ENCODE measurements at regions not wholly inside any gene's neighbourhood (a gene's known extent, or its start where the extent isn't known, plus 50 kb on each side); places are given as distances from the start of the nearest gene placed in this dataset.
"Not testable (repeated sequence)": the region's sequence is repeated elsewhere in the genome, so short reads cannot be mapped to it uniquely, and the experiment has no call there.

DNA sequence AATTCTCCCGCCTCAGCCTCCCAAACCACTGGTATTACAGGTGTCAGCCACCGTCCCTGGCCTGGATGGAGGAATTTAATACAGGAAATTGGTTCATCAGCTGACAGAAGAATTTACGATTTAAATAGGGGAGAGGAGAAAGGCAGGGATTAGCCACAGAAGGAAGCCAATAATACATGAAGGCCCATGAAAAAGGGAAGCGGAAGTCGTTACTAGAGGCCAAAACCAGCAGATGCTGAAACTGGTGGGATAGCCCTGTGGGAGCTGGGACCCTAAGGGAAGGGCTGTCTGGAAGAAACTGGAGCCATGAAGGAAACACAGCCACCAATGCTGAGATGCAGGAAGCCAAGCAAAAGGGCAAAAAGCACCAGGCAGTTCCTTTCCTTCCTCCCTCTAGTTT is 163.7 kb upstream of the RMP24 start:
- DNase-seq = peak in 1 of 3 donors; percentile 4
- WGBS (ENCODE audit: insufficient coverage) = 25% methylated on average over 4 of the region's 5 CpGs
- H3K27me3 ChIP-seq (replicated peaks in 2 of 5; ENCODE audit: control insufficient read depth in 4 of 5, insufficient read depth in 5 of 5, low read length in 4 of 5) = no peaks in the 10 kb centered on the region
- ChIA-PET CTCF (no interaction called here), POLR2A (no interaction called here)
- no peak overlapping the region for H3K27ac ChIP-seq (ENCODE audit: insufficient read depth in 1 of 2, low read depth in 1 of 2, low read length in 2 of 2, poor library complexity in 1 of 2, severe bottlenecking in 2 of 2)
- H3K36me3 ChIP-seq (ENCODE audit: control insufficient read depth in 4 of 4, insufficient read depth in 4 of 4, low read length in 3 of 4) = no peaks in the 10 kb centered on the region
- H3K9me3 ChIP-seq (ENCODE audit: control extremely low read depth in 1 of 5, control insufficient read depth in 4 of 5, insufficient read depth in 2 of 5, low read depth in 1 of 5, low read length in 4 of 5) = no peaks in the 10 kb centered on the region
- H3K4me3 ChIP-seq (ENCODE audit: control insufficient read depth in 1 of 7, extremely low read depth in 1 of 7, insufficient read depth in 4 of 7, low read depth in 2 of 7, low read length in 6 of 7) = no peak overlapping the region
- peaks cover 6 to 20% (median 9%) of the 10 kb centered on the region in 4 experiments for H3K4me1 ChIP-seq (ENCODE audit: control extremely low read depth in 1 of 4, control insufficient read depth in 4 of 4, insufficient read depth in 4 of 4, low read length in 3 of 4)

- no peaks in the 10 kb centered on the region for H3K36me3 ChIP-seq (ENCODE audit: control insufficient read depth in 4 of 4, insufficient read depth in 4 of 4, low read length in 3 of 4)
- H3K27ac ChIP-seq (ENCODE audit: insufficient read depth in 1 of 2, low read depth in 1 of 2, low read length in 2 of 2, poor library complexity in 1 of 2, severe bottlenecking in 2 of 2) = no peak overlapping the region
- peaks cover 6 to 20% (median 9%) of the 10 kb centered on the region in 4 experiments for H3K4me1 ChIP-seq (ENCODE audit: control extremely low read depth in 1 of 4, control insufficient read depth in 4 of 4, insufficient read depth in 4 of 4, low read length in 3 of 4)
- H3K27me3 ChIP-seq (replicated peaks in 2 of 5; ENCODE audit: control insufficient read depth in 4 of 5, insufficient read depth in 5 of 5, low read length in 4 of 5) = no peaks in the 10 kb centered on the region
- DNase-seq = no peak
- ChIA-PET POLR2A (interaction anchor here (0.7 kb wide), 1 partner anchor 510 kb away, joined by 4 read pairs; no protein-coding TSS in a partner anchor), CTCF (no interaction called here)
- 92% methylated on average over 2 of the region's 2 CpGs for WGBS (ENCODE audit: insufficient coverage)
- H3K4me3 ChIP-seq (ENCODE audit: control insufficient read depth in 1 of 7, extremely low read depth in 1 of 7, insufficient read depth in 4 of 7, low read depth in 2 of 7, low read length in 6 of 7) = no peak overlapping the region
- no peaks in the 10 kb centered on the region for H3K9me3 ChIP-seq (ENCODE audit: control extremely low read depth in 1 of 5, control insufficient read depth in 4 of 5, insufficient read depth in 2 of 5, low read depth in 1 of 5, low read length in 4 of 5)
These were observed 162.0 kb upstream of the RMP24 start for GRCh38 chr18:35810520-35810919.

GRCh38 chr18:35811896-35812295 is 160.6 kb upstream of the RMP24 start:
- ChIA-PET POLR2A (no interaction called here), CTCF (no interaction called here)
- H3K4me1 ChIP-seq (ENCODE audit: control extremely low read depth in 1 of 4, control insufficient read depth in 4 of 4, insufficient read depth in 4 of 4, low read length in 3 of 4) = peaks cover 6 to 20% (median 9%) of the 10 kb centered on the region in 4 experiments
- no peaks in the 10 kb centered on the region for H3K36me3 ChIP-seq (ENCODE audit: control insufficient read depth in 4 of 4, insufficient read depth in 4 of 4, low read length in 3 of 4)
- H3K9me3 ChIP-seq (ENCODE audit: control extremely low read depth in 1 of 5, control insufficient read depth in 4 of 5, insufficient read depth in 2 of 5, low read depth in 1 of 5, low read length in 4 of 5) = no peaks in the 10 kb centered on the region
- peak in 2 of 3 donors; percentile 6 to 10 for DNase-seq
- no peak overlapping the region for H3K27ac ChIP-seq (ENCODE audit: insufficient read depth in 1 of 2, low read depth in 1 of 2, low read length in 2 of 2, poor library complexity in 1 of 2, severe bottlenecking in 2 of 2)
- WGBS (ENCODE audit: insufficient coverage) = 81% methylated on average over 3 of the region's 3 CpGs
- H3K27me3 ChIP-seq (replicated peaks in 2 of 5; ENCODE audit: control insufficient read depth in 4 of 5, insufficient read depth in 5 of 5, low read length in 4 of 5) = no peaks in the 10 kb centered on the region
- no peak overlapping the region for H3K4me3 ChIP-seq (ENCODE audit: control insufficient read depth in 1 of 7, extremely low read depth in 1 of 7, insufficient read depth in 4 of 7, low read depth in 2 of 7, low read length in 6 of 7)

DNA sequence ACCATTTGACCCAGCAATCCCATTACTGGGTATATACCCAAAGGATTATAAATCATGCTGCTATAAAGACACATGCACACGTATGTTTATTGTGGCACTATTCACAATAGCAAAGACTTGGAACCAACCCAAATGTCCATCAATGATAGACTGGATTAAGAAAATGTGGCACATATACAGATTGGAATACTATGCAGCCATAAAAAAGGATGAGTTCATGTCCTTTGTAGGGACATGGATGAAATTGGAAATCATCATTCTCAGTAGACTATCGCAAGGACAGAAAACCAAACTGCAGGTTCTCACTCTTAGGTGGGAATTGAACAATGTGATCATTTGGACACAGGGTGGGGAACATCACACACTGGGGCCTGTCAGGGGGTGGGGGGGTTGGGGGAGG is 157.5 kb upstream of the RMP24 start:
- CTCF ChIA-PET; H3K27me3 ChIP-seq (replicated peaks in 2 of 5; ENCODE audit: control insufficient read depth in 4 of 5, insufficient read depth in 5 of 5, low read length in 4 of 5); H3K9me3 ChIP-seq (ENCODE audit: control extremely low read depth in 1 of 5, control insufficient read depth in 4 of 5, insufficient read depth in 2 of 5, low read depth in 1 of 5, low read length in 4 of 5); POLR2A ChIA-PET; H3K4me3 ChIP-seq (ENCODE audit: control insufficient read depth in 1 of 7, extremely low read depth in 1 of 7, insufficient read depth in 4 of 7, low read depth in 2 of 7, low read length in 6 of 7); DNase-seq; H3K4me1 ChIP-seq (ENCODE audit: control extremely low read depth in 1 of 4, control insufficient read depth in 4 of 4, insufficient read depth in 4 of 4, low read length in 3 of 4); H3K27ac ChIP-seq (ENCODE audit: insufficient read depth in 1 of 2, low read depth in 1 of 2, low read length in 2 of 2, poor library complexity in 1 of 2, severe bottlenecking in 2 of 2); H3K36me3 ChIP-seq (ENCODE audit: control insufficient read depth in 4 of 4, insufficient read depth in 4 of 4, low read length in 3 of 4): not testable (repeated sequence)
- 100% methylated on average over 1 of the region's 2 CpGs for WGBS (ENCODE audit: insufficient coverage)

GRCh38 chr18:35816003-35816402 is 156.5 kb upstream of the RMP24 start:
- no peaks in the 10 kb centered on the region for H3K9me3 ChIP-seq (ENCODE audit: control extremely low read depth in 1 of 5, control insufficient read depth in 4 of 5, insufficient read depth in 2 of 5, low read depth in 1 of 5, low read length in 4 of 5)
- H3K4me3 ChIP-seq (ENCODE audit: control insufficient read depth in 1 of 7, extremely low read depth in 1 of 7, insufficient read depth in 4 of 7, low read depth in 2 of 7, low read length in 6 of 7) = no peak overlapping the region
- no peak overlapping the region for H3K27ac ChIP-seq (ENCODE audit: insufficient read depth in 1 of 2, low read depth in 1 of 2, low read length in 2 of 2, poor library complexity in 1 of 2, severe bottlenecking in 2 of 2)
- POLR2A ChIA-PET = no interaction called here
- H3K36me3 ChIP-seq (ENCODE audit: control insufficient read depth in 4 of 4, insufficient read depth in 4 of 4, low read length in 3 of 4) = no peaks in the 10 kb centered on the region
- CTCF ChIA-PET = no interaction called here
- peaks cover 0 to 2% (median 0%) of the 10 kb centered on the region in 4 experiments for H3K4me1 ChIP-seq (ENCODE audit: control extremely low read depth in 1 of 4, control insufficient read depth in 4 of 4, insufficient read depth in 4 of 4, low read length in 3 of 4)
- peaks cover 0 to 2% (median 0%) of the 10 kb centered on the region in 5 experiments for H3K27me3 ChIP-seq (replicated peaks in 2 of 5; ENCODE audit: control insufficient read depth in 4 of 5, insufficient read depth in 5 of 5, low read length in 4 of 5)
- no peak for DNase-seq
- 100% methylated on average over 2 of the region's 3 CpGs for WGBS (ENCODE audit: insufficient coverage)

GRCh38 chr18:35817604-35818352 is 154.7 kb upstream of the RMP24 start:
- no peak for DNase-seq
- Histone ChIP-seq H3K4me1 (ENCODE audit: control extremely low read depth in 1 of 4, control insufficient read depth in 4 of 4, insufficient read depth in 4 of 4, low read length in 3 of 4) (no peaks in the 10 kb centered on the region), H3K36me3 (ENCODE audit: control insufficient read depth in 4 of 4, insufficient read depth in 4 of 4, low read length in 3 of 4) (no peaks in the 10 kb centered on the region), H3K9me3 (ENCODE audit: control extremely low read depth in 1 of 5, control insufficient read depth in 4 of 5, insufficient read depth in 2 of 5, low read depth in 1 of 5, low read length in 4 of 5) (no peaks in the 10 kb centered on the region), H3K4me3 (ENCODE audit: control insufficient read depth in 1 of 7, extremely low read depth in 1 of 7, insufficient read depth in 4 of 7, low read depth in 2 of 7, low read length in 6 of 7) (no peak overlapping the region), H3K27ac (ENCODE audit: insufficient read depth in 1 of 2, low read depth in 1 of 2, low read length in 2 of 2, poor library complexity in 1 of 2, severe bottlenecking in 2 of 2) (no peak overlapping the region), H3K27me3 (replicated peaks in 2 of 5; ENCODE audit: control insufficient read depth in 4 of 5, insufficient read depth in 5 of 5, low read length in 4 of 5) (peaks cover 0 to 2% (median 0%) of the 10 kb centered on the region in 5 experiments)
- 96% methylated on average over 10 of the region's 11 CpGs for WGBS (ENCODE audit: insufficient coverage)
- ChIA-PET POLR2A (no interaction called here), CTCF (no interaction called here)

- Histone ChIP-seq H3K4me1 (ENCODE audit: control extremely low read depth in 1 of 4, control insufficient read depth in 4 of 4, insufficient read depth in 4 of 4, low read length in 3 of 4) (no peaks in the 10 kb centered on the region), H3K27me3 (replicated peaks in 2 of 5; ENCODE audit: control insufficient read depth in 4 of 5, insufficient read depth in 5 of 5, low read length in 4 of 5) (peaks cover 0 to 2% (median 0%) of the 10 kb centered on the region in 5 experiments), H3K36me3 (ENCODE audit: control insufficient read depth in 4 of 4, insufficient read depth in 4 of 4, low read length in 3 of 4) (no peaks in the 10 kb centered on the region), H3K9me3 (ENCODE audit: control extremely low read depth in 1 of 5, control insufficient read depth in 4 of 5, insufficient read depth in 2 of 5, low read depth in 1 of 5, low read length in 4 of 5) (no peaks in the 10 kb centered on the region), H3K27ac (ENCODE audit: insufficient read depth in 1 of 2, low read depth in 1 of 2, low read length in 2 of 2, poor library complexity in 1 of 2, severe bottlenecking in 2 of 2) (no peak overlapping the region), H3K4me3 (ENCODE audit: control insufficient read depth in 1 of 7, extremely low read depth in 1 of 7, insufficient read depth in 4 of 7, low read depth in 2 of 7, low read length in 6 of 7) (no peak overlapping the region)
- DNase-seq = no peak
- POLR2A ChIA-PET = no interaction called here
- CTCF ChIA-PET = interaction anchor here (0.9 kb wide), 1 partner anchor 13 kb away, joined by 3 read pairs; no protein-coding TSS in a partner anchor
- WGBS (ENCODE audit: insufficient coverage) = 97% methylated on average over 5 of the region's 12 CpGs
These were observed 154.2 kb upstream of the RMP24 start for GRCh38 chr18:35818353-35818667.

Data from common myeloid progenitor, CD34-positive (primary cell).